ENCODE measurements at regions not wholly inside any gene's neighbourhood (a gene's known extent, or its start where the extent isn't known, plus 50 kb on each side); places are given as distances from the start of the nearest gene placed in this dataset.

DNA sequence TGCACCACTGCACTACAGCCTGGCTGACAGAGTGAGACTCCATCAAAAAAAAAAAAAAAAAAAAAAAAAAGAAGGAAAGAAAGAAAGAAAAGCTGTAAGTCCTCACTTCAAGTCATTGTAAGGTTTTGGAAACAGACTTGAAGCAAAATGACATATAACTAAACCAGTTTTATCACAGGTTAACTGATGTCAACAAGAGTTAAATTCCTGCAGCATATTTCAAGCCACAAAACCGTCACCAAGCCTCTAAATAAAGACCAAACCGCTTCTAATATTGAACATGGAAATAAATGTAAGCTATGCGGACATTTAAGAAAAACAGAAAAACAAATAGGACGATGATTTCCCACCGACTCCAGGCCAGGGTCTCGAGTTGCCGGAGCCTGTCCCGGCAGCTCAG lies 88.9 kb upstream of the RPS6KA2 start:
- TF ChIP-seq, protein P1, sequence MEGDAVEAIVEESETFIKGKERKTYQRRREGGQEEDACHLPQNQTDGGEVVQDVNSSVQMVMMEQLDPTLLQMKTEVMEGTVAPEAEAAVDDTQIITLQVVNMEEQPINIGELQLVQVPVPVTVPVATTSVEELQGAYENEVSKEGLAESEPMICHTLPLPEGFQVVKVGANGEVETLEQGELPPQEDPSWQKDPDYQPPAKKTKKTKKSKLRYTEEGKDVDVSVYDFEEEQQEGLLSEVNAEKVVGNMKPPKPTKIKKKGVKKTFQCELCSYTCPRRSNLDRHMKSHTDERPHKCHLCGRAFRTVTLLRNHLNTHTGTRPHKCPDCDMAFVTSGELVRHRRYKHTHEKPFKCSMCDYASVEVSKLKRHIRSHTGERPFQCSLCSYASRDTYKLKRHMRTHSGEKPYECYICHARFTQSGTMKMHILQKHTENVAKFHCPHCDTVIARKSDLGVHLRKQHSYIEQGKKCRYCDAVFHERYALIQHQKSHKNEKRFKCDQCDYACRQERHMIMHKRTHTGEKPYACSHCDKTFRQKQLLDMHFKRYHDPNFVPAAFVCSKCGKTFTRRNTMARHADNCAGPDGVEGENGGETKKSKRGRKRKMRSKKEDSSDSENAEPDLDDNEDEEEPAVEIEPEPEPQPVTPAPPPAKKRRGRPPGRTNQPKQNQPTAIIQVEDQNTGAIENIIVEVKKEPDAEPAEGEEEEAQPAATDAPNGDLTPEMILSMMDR (optimal IDR thresholded peaks at IDR 0.05 in 1 of 3, IDR thresholded peaks at IDR 0.05 in 1 of 3, conservative IDR thresholded peaks at IDR 0.05 in 1 of 3; ENCODE audit: extremely low read depth in 1 of 3, insufficient read depth in 2 of 3, low read length in 3 of 3), result no peak
- no peak for TF ChIP-seq EZH2 (IDR thresholded peaks at IDR 0.05; ENCODE audit: low read length)

Data from keratinocyte (primary cell).